ENCODE measurements at regions not wholly inside any gene's neighbourhood (a gene's known extent, or its start where the extent isn't known, plus 50 kb on each side); places are given as distances from the start of the nearest gene placed in this dataset.
"Not testable (repeated sequence)": the region's sequence is repeated elsewhere in the genome, so short reads cannot be mapped to it uniquely, and the experiment has no call there.

GRCh38 chr9:66152406-66152805 is 415.5 kb downstream of the FOXD4L4 start:
- not testable (repeated sequence) for DNase-seq

- DNase-seq: peak; percentile 43
Measured at GRCh38 chr9:66153021-66153725, 416.2 kb downstream of the FOXD4L4 start.

- DNase-seq: not testable (repeated sequence)
Measured at GRCh38 chr9:66153971-66154691, 417.2 kb downstream of the FOXD4L4 start.

- DNase-seq: not testable (repeated sequence)
Measured at GRCh38 chr9:66182316-66182715, 445.4 kb downstream of the FOXD4L4 start.

GRCh38 chr9:66183648-66184047 is 446.7 kb downstream of the FOXD4L4 start:
- not testable (repeated sequence) for DNase-seq

GRCh38 chr9:66197199-66197598 is 460.3 kb downstream of the FOXD4L4 start:
- not testable (repeated sequence) for DNase-seq

- DNase-seq: not testable (repeated sequence)
Measured at GRCh38 chr9:66198421-66198820, 461.5 kb downstream of the FOXD4L4 start.

GRCh38 chr9:66206617-66207016 is 469.7 kb downstream of the FOXD4L4 start:
- DNase-seq: not testable (repeated sequence)

GRCh38 chr9:66207914-66208313 is 471.0 kb downstream of the FOXD4L4 start:
- not testable (repeated sequence) for DNase-seq

- DNase-seq: not testable (repeated sequence)
Measured at GRCh38 chr9:66244763-66245162, 507.8 kb downstream of the FOXD4L4 start.

GRCh38 chr9:66245481-66245880 is 508.5 kb downstream of the FOXD4L4 start:
- not testable (repeated sequence) for DNase-seq

- DNase-seq: not testable (repeated sequence)
Measured at GRCh38 chr9:66257581-66257980, 520.6 kb downstream of the FOXD4L4 start.

- DNase-seq: not testable (repeated sequence)
Measured at GRCh38 chr9:66261576-66261975, 524.6 kb downstream of the FOXD4L4 start.

GRCh38 chr9:66263621-66264020 is 526.7 kb downstream of the FOXD4L4 start:
- DNase-seq: not testable (repeated sequence)

- not testable (repeated sequence) for DNase-seq
Measured at GRCh38 chr9:66264786-66265185, 527.8 kb downstream of the FOXD4L4 start.

GRCh38 chr9:66266202-66266601 is 529.3 kb downstream of the FOXD4L4 start:
- DNase-seq: not testable (repeated sequence)

GRCh38 chr9:66266856-66267430 is 530.0 kb downstream of the FOXD4L4 start:
- DNase-seq: not testable (repeated sequence)

GRCh38 chr9:66267684-66268083 is 530.7 kb downstream of the FOXD4L4 start:
- not testable (repeated sequence) for DNase-seq

GRCh38 chr9:66269024-66269423 is 532.1 kb downstream of the FOXD4L4 start:
- DNase-seq: not testable (repeated sequence)

- DNase-seq: not testable (repeated sequence)
Measured at GRCh38 chr9:66269783-66270182, 532.8 kb downstream of the FOXD4L4 start.

- DNase-seq: not testable (repeated sequence)
Measured at GRCh38 chr9:66278809-66279208, 541.9 kb downstream of the FOXD4L4 start.

Measured in NCI-H226 (cell line).